ENCODE measurements at regions not wholly inside any gene's neighbourhood (a gene's known extent, or its start where the extent isn't known, plus 50 kb on each side); places are given as distances from the start of the nearest gene placed in this dataset.

DNA sequence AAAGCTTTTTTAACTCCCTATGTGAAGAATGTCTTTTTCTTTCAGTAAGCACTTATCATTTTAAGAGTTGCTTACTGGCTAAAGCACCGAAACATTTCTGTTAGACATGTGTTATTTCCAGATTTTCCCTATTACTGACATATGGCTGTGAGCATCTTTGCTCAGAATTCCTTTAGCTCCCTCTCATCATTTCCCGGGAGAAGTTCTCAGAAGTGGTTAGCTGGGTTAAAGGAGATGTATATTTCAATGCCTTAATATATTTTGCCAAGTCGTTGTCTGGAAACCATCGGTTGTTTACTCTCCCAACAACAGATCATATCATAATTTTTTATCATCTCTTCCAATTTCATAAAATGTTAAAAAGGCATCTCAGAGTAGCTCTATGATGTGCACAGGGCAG, 396.5 kb downstream of the OCA2 start:
- no peak for DNase-seq

- no peak for DNase-seq
These were observed 397.2 kb downstream of the OCA2 start for GRCh38 chr15:27701956-27702355.

- DNase-seq, result no peak
These were observed 398.1 kb downstream of the OCA2 start for GRCh38 chr15:27701014-27701413.

DNA sequence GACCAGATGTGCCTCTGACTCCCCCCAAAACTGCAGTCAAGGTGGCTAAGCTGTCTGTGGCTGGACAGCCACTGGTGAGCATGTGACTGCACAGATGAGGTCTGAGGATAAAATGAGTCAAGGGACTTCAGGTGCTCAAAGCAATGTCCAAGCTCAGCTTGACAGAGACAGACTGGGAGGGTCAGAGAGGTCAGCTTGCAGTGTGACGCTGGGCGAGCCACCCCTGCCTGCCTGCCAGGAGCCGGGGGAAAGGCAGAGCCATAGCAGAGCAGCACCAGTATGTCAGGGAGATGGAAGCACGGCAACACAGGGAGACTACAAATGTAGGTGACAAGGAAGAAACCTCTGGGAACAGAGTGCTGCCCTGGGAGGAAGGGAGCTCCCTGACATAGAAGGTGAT, 399.4 kb downstream of the OCA2 start:
- no peak for DNase-seq

GRCh38 chr15:27696530-27696929, 402.6 kb downstream of the OCA2 start:
- no peak for DNase-seq

- no peak for DNase-seq
These were observed 403.4 kb downstream of the OCA2 start for GRCh38 chr15:27695726-27696125.

DNA sequence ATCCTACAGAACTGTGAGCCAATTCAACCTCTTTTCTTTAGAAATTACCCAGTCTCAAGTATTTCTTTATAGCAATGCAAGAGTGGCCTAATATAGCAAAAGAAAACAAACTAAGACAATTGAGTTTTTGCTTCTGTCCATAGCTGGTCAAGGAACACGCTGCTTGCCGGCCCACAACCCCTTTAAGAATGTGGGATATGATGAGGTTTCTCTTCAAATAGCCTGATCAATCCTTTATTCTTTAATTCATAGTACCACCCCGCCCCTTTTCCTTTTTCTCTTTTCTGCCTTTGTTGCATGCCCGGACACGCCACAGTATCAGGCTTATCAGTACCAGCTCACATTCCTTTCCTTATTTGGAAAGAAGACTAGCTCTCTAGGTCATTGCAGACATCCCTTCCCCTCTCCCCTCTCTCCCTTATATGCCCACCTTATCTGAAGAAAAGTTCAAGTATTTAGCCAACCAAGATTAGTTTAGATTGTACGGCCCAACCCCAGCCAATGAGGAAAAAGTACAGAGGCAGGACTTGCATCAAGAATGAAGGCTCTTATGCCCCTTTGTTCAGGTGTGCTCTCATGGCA, 404.5 kb downstream of the OCA2 start:
- no peak for DNase-seq

DNA sequence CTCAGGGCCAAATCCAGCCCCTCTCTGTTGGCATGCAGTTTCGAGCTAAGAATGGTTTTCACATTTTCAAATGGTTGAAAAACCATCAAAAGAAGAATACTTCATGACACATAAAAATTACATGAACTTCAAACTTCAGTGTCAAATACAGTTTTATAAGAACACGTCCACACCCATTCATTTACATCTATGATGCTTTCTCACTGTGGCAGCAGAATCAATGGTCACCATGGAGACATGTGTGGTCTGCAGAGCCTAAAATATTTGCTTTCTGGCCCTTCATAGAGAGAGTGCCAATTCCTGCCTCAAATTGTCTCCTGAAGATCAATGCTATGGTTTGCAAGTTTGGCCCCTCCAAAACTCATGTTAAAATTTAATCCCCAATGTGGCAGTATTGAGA, 405.8 kb downstream of the OCA2 start:
- no peak for DNase-seq

GRCh38 chr15:27692438-27692837, 406.7 kb downstream of the OCA2 start:
- no peak for DNase-seq

DNA sequence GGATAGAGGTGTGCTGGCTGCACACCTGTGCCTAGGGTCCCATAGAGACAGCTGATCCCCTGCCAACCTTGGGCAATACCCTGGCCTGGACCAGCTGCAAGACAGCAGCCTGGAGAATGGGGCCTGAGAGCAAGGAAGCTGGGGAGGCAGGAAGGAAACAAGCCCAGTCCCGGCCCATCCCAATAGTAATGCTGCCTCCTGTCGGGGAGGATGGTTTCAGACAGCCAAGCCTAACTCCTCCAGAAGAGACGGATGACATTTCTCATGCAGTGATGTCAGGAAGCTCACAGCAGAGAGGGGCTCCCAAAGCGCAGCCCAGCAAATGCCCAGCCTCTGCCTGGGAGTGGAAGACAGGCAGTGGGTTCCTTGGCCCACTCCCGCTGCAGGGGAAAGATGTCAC, 408.8 kb downstream of the OCA2 start:
- DNase-seq, result no peak

GRCh38 chr15:27686971-27687370, 412.1 kb downstream of the OCA2 start:
- DNase-seq, result no peak

GRCh38 chr15:27686369-27686768, 412.7 kb downstream of the OCA2 start:
- no peak for DNase-seq

DNA sequence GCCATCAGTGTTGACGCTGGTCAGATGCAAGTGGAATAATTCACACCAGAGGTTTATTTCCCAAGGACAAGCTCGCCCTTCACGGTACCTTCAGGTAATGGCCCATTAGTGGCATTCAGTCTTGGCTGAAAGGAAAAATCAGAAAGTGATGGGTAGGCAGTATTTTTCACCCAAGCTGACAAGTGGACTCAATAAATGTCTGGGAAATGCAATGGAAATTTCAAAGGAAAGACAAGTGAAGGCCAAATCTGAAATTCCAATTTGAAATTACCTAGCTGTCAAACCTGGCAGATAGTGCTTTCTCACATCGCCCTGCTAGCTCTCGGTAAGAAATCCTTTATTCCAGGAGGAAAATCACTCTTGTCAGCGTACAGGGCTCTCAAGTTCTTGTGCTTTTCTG, 413.5 kb downstream of the OCA2 start:
- no peak for DNase-seq

DNA sequence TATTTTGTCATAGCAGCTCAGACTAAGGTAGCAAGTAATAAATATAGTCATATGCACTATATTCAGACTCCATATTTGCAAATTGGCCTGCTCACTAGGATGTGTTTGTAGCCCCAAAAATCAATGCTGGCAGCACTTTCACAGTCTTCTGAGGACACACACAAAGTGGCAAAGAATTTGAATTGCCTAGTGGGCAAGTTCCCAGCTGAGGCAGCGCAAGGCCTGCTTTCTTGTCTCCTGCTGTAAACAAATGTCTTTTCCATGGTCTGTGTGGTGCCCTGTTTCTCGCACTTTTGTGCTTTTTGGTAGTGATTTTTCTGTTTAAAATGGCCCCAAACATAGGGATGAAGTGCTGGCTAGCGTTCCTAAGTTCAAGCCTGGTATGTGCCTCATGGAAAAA, 416.0 kb downstream of the OCA2 start:
- no peak for DNase-seq

DNA sequence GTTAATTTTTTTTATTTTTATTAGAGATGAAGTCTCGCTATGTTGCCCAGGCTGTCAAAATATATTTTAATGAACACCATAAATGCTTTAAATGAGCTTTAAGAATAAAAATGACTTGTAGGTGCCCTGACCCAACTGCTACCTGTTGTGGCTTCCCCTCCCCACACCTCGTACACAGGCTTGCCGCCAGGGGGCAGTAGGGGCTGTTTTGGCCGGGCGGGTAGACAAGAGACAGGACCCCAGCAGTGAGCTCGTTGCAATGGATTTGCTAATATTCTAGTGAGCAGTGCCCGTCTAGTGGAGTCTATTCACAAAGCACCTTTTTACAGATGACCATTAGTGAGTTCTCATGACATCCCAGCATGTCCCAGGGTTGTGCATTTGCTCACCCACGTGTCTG, 418.1 kb downstream of the OCA2 start:
- no peak for DNase-seq

DNA sequence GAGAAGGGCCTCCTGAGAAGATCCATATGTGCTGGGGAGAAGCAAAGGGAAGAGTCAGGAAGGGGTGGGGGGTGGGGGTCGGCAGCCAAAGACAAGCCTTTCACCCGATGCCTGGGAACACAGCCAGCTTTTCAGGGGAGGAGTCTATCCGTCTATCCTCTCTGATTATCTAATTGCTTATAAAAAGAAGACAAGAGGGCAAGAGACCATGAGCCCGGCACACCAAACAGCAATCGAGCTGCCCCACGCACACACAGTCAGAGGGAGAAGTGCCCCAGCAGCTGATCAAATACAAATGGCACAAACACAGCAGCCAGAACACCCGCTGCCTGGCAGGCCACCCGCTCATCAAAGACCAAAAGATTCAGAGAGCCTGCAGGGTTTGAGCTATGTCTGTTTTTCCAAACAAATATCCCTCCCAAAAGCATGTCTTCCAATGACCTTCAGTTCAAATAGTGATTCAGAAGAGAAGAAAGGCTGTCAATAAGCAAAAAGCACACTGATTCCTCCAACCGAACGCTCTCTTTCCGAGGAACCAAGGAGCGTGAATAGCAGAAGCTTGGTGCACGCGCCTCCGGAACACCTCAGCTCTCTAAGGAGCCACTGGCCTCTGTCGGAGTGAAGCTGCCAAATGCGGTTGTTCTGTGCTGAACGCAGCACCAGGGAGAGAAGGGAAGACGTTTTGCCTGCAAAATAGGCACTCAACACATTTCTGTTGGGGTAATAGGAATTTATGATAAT, 419.2 kb downstream of the OCA2 start:
- DNase-seq, result no peak

- DNase-seq, result no peak
These were observed 419.9 kb downstream of the OCA2 start for GRCh38 chr15:27679203-27679602.

DNA sequence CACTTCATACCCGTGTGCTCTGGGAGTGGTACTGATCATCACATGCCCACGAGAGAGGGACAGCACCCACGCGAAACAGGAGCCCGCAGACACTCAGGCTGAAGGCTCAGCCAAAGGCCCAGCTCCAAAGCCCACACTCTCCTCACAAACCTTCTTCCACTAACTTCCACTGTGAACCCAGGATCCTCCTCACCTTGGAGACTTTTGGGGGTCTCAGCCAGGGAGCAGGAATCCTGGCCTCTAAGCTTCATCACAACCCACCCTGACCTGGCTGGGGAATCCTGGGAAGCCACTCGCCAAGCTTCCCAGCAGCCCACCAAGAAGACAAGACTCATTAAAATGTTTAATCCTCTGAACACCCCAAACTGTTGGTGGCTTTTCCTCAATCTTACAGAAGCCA, 421.2 kb downstream of the OCA2 start:
- DNase-seq, result no peak

DNA sequence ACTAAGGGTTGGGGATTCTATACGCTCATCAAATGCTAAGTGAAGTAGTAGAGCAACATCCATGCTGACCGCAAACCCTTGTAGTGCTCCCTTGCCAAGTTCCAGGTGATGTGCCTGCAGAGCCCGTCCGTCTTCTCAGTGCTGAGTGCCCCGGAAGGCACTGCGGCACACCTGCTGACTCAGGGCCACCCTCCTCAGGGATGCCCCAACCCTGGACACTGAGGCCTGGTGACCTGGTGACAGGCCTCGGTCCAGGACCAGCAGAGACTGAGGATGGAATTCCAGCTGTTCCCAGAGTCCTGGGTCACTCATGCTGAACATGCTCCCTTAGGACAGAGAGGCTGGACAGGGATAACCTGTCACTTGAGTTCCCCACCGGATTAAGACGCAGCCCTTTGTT, 422.5 kb downstream of the OCA2 start:
- no peak for DNase-seq

- no peak for DNase-seq
These were observed 423.5 kb downstream of the OCA2 start for GRCh38 chr15:27675571-27675970.

- no peak for DNase-seq
These were observed 424.3 kb downstream of the OCA2 start for GRCh38 chr15:27674826-27675225.

- DNase-seq, result no peak
These were observed 425.2 kb downstream of the OCA2 start for GRCh38 chr15:27673766-27674445.

- DNase-seq, result no peak
These were observed 426.6 kb downstream of the OCA2 start for GRCh38 chr15:27672537-27672936.

DNA sequence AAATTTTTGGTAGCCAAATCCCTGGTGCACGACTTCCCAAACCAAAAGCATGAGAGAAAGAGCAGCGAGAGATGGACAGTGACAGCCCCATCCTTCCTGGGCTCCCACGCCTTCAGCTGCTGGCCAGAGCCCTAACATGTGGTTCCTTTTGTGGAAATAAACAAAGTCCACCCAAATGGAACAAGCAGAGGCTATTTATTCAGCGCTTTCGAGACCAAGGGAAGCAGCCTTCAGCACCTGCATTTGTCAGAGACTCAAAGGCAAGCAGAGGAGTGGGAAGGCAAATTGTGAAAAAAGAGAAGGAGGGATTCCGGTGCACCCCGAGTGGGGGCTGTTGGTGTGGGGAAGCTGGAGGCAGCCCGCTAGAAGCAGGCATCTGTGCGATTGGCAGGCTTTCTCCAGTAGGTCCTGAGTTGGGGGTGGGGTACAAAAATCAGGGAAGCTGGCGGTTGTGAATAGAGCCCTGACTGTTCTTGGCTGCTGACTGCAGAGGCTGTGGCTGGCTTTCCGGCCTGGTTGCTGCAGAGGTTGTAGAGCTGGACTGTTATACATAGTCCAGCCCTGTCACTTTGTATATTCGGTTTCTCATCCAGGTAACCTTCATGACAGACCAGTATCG, 427.2 kb downstream of the OCA2 start:
- DNase-seq, result no peak

Measured in NCI-H1930 (cell line).